ENCODE measurements at regions not wholly inside any gene's neighbourhood (a gene's known extent, or its start where the extent isn't known, plus 50 kb on each side); places are given as distances from the start of the nearest gene placed in this dataset.

- no peak for DNase-seq (ENCODE audit: extremely low read depth, low read depth)
These were observed 78.4 kb downstream of the ADAMTS15 start for GRCh38 chr11:130526846-130527245.

GRCh38 chr11:130527636-130528297, 79.3 kb downstream of the ADAMTS15 start:
- no peak for TF ChIP-seq CTCF (IDR thresholded peaks at IDR 0.05; ENCODE audit: low read depth, low read length)
- no peak for DNase-seq (ENCODE audit: extremely low read depth, low read depth)

More at GRCh38 chr11:130526846-130527245, 78.4 kb downstream of the ADAMTS15 start:
- no peak for TF ChIP-seq CTCF (IDR thresholded peaks at IDR 0.05; ENCODE audit: low read depth, low read length)

GRCh38 chr11:130528298-130529261, 80.1 kb downstream of the ADAMTS15 start:
- no peak for TF ChIP-seq CTCF (IDR thresholded peaks at IDR 0.05; ENCODE audit: low read depth, low read length)

GRCh38 chr11:130529366-130529765, 80.9 kb downstream of the ADAMTS15 start:
- TF ChIP-seq CTCF (IDR thresholded peaks at IDR 0.05; ENCODE audit: low read depth, low read length) = no peak
- DNase-seq (ENCODE audit: extremely low read depth, low read depth) = no peak

More at GRCh38 chr11:130528298-130529261, 80.1 kb downstream of the ADAMTS15 start:
- no peak for DNase-seq (ENCODE audit: extremely low read depth, low read depth)

GRCh38 chr11:130531061-130531460, 82.6 kb downstream of the ADAMTS15 start:
- TF ChIP-seq CTCF (IDR thresholded peaks at IDR 0.05; ENCODE audit: low read depth, low read length) = peak; percentile 31
- DNase-seq (ENCODE audit: extremely low read depth, low read depth) = peak; percentile 86

GRCh38 chr11:130533113-130533798, 84.8 kb downstream of the ADAMTS15 start:
- TF ChIP-seq CTCF (IDR thresholded peaks at IDR 0.05; ENCODE audit: low read depth, low read length) = no peak
- DNase-seq (ENCODE audit: extremely low read depth, low read depth) = no peak

All from AG09319 (cell line).